A673 (cell line): ENCODE measurements at regions not wholly inside any gene's neighbourhood (a gene's known extent, or its start where the extent isn't known, plus 50 kb on each side); places are given as distances from the start of the nearest gene placed in this dataset.

Source experiments
- BruUV-seq: library from RNA; stranded (reverse); fragments of 400-500 nt; replicated peaks from 2 replicates; lab custom pipeline; 2021; lab: Mats Ljungman, UMichigan
- CTCF ChIA-PET: fragments of 300-600 bp; sonication (Branson Sonifier 250); formaldehyde crosslinking; loops from one replicate; lab custom pipeline; 2022; ENCODE audit warnings: antibody characterized with exemption; lab: Charles Lee
- POLR2A ChIA-PET: fragments of 300-600 bp; sonication (Branson Sonifier 250); formaldehyde crosslinking; loops from one replicate; lab custom pipeline; 2022; ENCODE audit warnings: antibody characterized with exemption; ENCODE audit not compliant: low non-redundant PET; lab: Charles Lee
- DNase-seq: peaks from one replicate; pipeline ENCODE4 v3.0.0-alpha.2; 2015; ENCODE audit warnings: low spot score
- H3K27ac ChIP-seq: fragments of 200-600 bp; sonication (generic); 2 replicates; pipeline ENCODE4 v1.5.1; 2016; ENCODE audit warnings: mixed run types, low read depth, mild to moderate bottlenecking, mixed read lengths, antibody characterized with exemption, low read length; ENCODE audit not compliant: poor library complexity, severe bottlenecking
- H3K27me3 ChIP-seq: fragments of 200-600 bp; sonication (generic); replicated peaks from 2 replicates; pipeline ENCODE4 v1.6.1; 2017; ENCODE audit warnings: mixed run types, low read depth, mild to moderate bottlenecking, mixed read lengths, antibody characterized with exemption, low read length; ENCODE audit not compliant: insufficient read depth, poor library complexity
- H3K36me3 ChIP-seq: fragments of 200-600 bp; sonication (generic); 2 replicates; pipeline ENCODE4 v1.6.1; 2016; ENCODE audit warnings: mixed run types, mild to moderate bottlenecking, mixed read lengths, antibody characterized with exemption, low read length; ENCODE audit not compliant: insufficient read depth, poor library complexity, severe bottlenecking
- H3K4me1 ChIP-seq: fragments of 200-600 bp; sonication (generic); 2 replicates; pipeline ENCODE4 v1.6.1; 2017; ENCODE audit warnings: mixed run types, mild to moderate bottlenecking, mixed read lengths, antibody characterized with exemption, low read length; ENCODE audit not compliant: insufficient read depth, poor library complexity, severe bottlenecking
- H3K4me3 ChIP-seq: fragments of 200-600 bp; sonication (generic); 2 replicates; pipeline ENCODE4 v1.5.1; 2016; ENCODE audit warnings: low read depth, mixed run types, mild to moderate bottlenecking, mixed read lengths, low read length; ENCODE audit not compliant: poor library complexity, severe bottlenecking
- H3K9me3 ChIP-seq: fragments of 200-600 bp; sonication (generic); 2 replicates; pipeline ENCODE4 v1.6.1; 2016; ENCODE audit warnings: mixed run types, low read depth, mild to moderate bottlenecking, mixed read lengths, antibody characterized with exemption, low read length; ENCODE audit not compliant: poor library complexity, severe bottlenecking
- CTCF ChIP-seq: fragments of 300-800, 200-600 bp; sonication (generic); conservative IDR thresholded peaks from 2 replicates; pipeline ENCODE4 v1.5.1; 2017; ENCODE audit warnings: low read depth, mild to moderate bottlenecking, antibody characterized with exemption, low read length, moderate library complexity, mixed read lengths
- EZH2 ChIP-seq: fragments of 200-600 bp; sonication (generic); IDR thresholded peaks from 2 replicates; pipeline ENCODE4 v1.6.1; 2017; ENCODE audit warnings: borderline replicate concordance, low read depth, mild to moderate bottlenecking, mixed read lengths, antibody characterized with exemption, low read length; ENCODE audit not compliant: poor library complexity, severe bottlenecking
- intact Hi-C: fragments of 100-400 bp; cut with micrococcal nuclease; formaldehyde crosslinking; loops from one replicate; pipeline ENCODE4 v1.10.0; 2022; ENCODE audit not compliant: unreplicated experiment

GRCh38 chr5:128850049-128850448, 115.2 kb upstream of the SLC27A6 start:
- ChIA-PET CTCF (no interaction called here), POLR2A (no interaction called here)
- H3K4me1 ChIP-seq = no peaks in the 10 kb centered on the region
- peaks cover 7% of the 10 kb centered on the region for H3K9me3 ChIP-seq
- no peak for DNase-seq
- intact Hi-C loops = no loop called here
- BruUV-seq = no TSS peak
- no peak overlapping the region for H3K27ac ChIP-seq
- H3K27me3 ChIP-seq = no peaks in the 10 kb centered on the region
- no peak overlapping the region for H3K4me3 ChIP-seq
- no peaks in the 10 kb centered on the region for H3K36me3 ChIP-seq
- no peak for TF ChIP-seq CTCF
- no peak for TF ChIP-seq EZH2

GRCh38 chr5:128854931-128855330, 110.4 kb upstream of the SLC27A6 start:
- H3K27me3 ChIP-seq = no peaks in the 10 kb centered on the region
- no peak for DNase-seq
- no peaks in the 10 kb centered on the region for H3K36me3 ChIP-seq
- peaks cover 1% of the 10 kb centered on the region for H3K9me3 ChIP-seq
- ChIA-PET POLR2A (no interaction called here), CTCF (no interaction called here)
- no peak overlapping the region for H3K27ac ChIP-seq
- intact Hi-C loops = no loop called here
- H3K4me1 ChIP-seq = no peaks in the 10 kb centered on the region
- no peak overlapping the region for H3K4me3 ChIP-seq
- no TSS peak for BruUV-seq
- TF ChIP-seq CTCF (no peak), EZH2 (no peak)

- no TSS peak for BruUV-seq
- no peaks in the 10 kb centered on the region for H3K36me3 ChIP-seq
- H3K4me3 ChIP-seq = no peak overlapping the region
- intact Hi-C loops = no loop called here
- no peaks in the 10 kb centered on the region for H3K9me3 ChIP-seq
- ChIA-PET POLR2A (no interaction called here), CTCF (interaction anchor here (0.6 kb wide), 1 partner anchor 28 kb away, joined by 8 read pairs; no protein-coding TSS in a partner anchor)
- no peak for TF ChIP-seq CTCF
- no peak for TF ChIP-seq EZH2
- DNase-seq = no peak
- H3K4me1 ChIP-seq = no peaks in the 10 kb centered on the region
- H3K27ac ChIP-seq = no peak overlapping the region
- no peaks in the 10 kb centered on the region for H3K27me3 ChIP-seq
These were observed 108.1 kb upstream of the SLC27A6 start for GRCh38 chr5:128857076-128857677.
